K562 (cell line): ENCODE measurements at regions not wholly inside any gene's neighbourhood (a gene's known extent, or its start where the extent isn't known, plus 50 kb on each side); places are given as distances from the start of the nearest gene placed in this dataset.

Experiments used
- AFF1 ChIP-seq, 2 experiments: fragments of 450-650 bp; IDR thresholded peaks; 2 replicates each; pipeline ENCODE4 v1.6.1; 2018; ENCODE audit warnings: mild to moderate bottlenecking in 2 of 2, low read depth in 1 of 2; ENCODE audit not compliant: partially characterized antibody in 2 of 2
- CTBP1 ChIP-seq: fragments of 450-650 bp; IDR thresholded peaks from 2 replicates; pipeline ENCODE4 v1.6.1; 2016; ENCODE audit warnings: borderline replicate concordance
- ELK3 ChIP-seq: fragments of 450-650 bp; formaldehyde crosslinking; IDR thresholded peaks from 2 replicates; pipeline ENCODE4 v1.4.0; 2020; ENCODE audit warnings: mild to moderate bottlenecking
- HIVEP1 ChIP-seq: fragments of 250-450 bp; sonication (Bioruptor Pico); IDR thresholded peaks from 2 replicates; pipeline ENCODE4 v1.4.0; 2020; ENCODE audit warnings: mild to moderate bottlenecking
- HNRNPUL1 ChIP-seq: fragments of 200-400 bp; formaldehyde crosslinking; IDR thresholded peaks from 2 replicates; pipeline ENCODE4 v1.6.1; 2017; ENCODE audit warnings: low read length
- IFI16 ChIP-seq: fragments of 250-450 bp; sonication (Bioruptor Pico); IDR thresholded peaks from 2 replicates; pipeline ENCODE4 v2.1.2; 2022; ENCODE audit warnings: mild to moderate bottlenecking, inconsistent platforms
- MAFK ChIP-seq: IDR thresholded peaks from 2 replicates; pipeline ENCODE4 v1.6.1; 2011; ENCODE audit warnings: low read length, improper control_type of control experiment
- MEIS2 ChIP-seq: fragments of 450-650 bp; IDR thresholded peaks from 2 replicates; pipeline ENCODE4 v1.6.1; 2014; ENCODE audit warnings: mild to moderate bottlenecking; ENCODE audit not compliant: partially characterized antibody
- NELFE ChIP-seq: IDR thresholded peaks from 2 replicates; pipeline ENCODE4 v1.6.1; 2011; ENCODE audit warnings: mild to moderate bottlenecking; ENCODE audit not compliant: insufficient read depth, insufficient read length
- PRMT5 ChIP-seq: sonication (generic); formaldehyde crosslinking; IDR thresholded peaks from 2 replicates; pipeline ENCODE4 v1.5.0; 2020; ENCODE audit warnings: missing genetic modification reagents
- PTBP1 ChIP-seq: fragments of 200-400 bp; formaldehyde crosslinking; IDR thresholded peaks from 2 replicates; pipeline ENCODE4 v1.6.1; 2017; ENCODE audit warnings: low read depth, low read length
- RBM22 ChIP-seq: fragments of 200-400 bp; formaldehyde crosslinking; IDR thresholded peaks from 2 replicates; pipeline ENCODE4 v1.6.1; 2018; ENCODE audit warnings: low read length, low read depth; ENCODE audit not compliant: poor library complexity, severe bottlenecking
- RNF219 ChIP-seq: fragments of 250-450 bp; sonication (Bioruptor Pico); IDR thresholded peaks from 2 replicates; pipeline ENCODE4 v1.5.0; 2022; ENCODE audit warnings: mild to moderate bottlenecking
- SIRT6 ChIP-seq: IDR thresholded peaks from one replicate; pipeline ENCODE4 v1.6.1; 2012; ENCODE audit warnings: low read depth, mild to moderate bottlenecking, control low read depth, inconsistent platforms, low read length, moderate library complexity
- SMARCC2 ChIP-seq: fragments of 450-650 bp; IDR thresholded peaks from 2 replicates; pipeline ENCODE4 v1.6.1; 2017; ENCODE audit warnings: antibody characterized with exemption, moderate library complexity, mild to moderate bottlenecking, low read depth
- SOX6 ChIP-seq: fragments of 450-650 bp; IDR thresholded peaks from 2 replicates; pipeline ENCODE4 v1.6.1; 2014; ENCODE audit warnings: mild to moderate bottlenecking
- U2AF1 ChIP-seq: fragments of 200-400 bp; formaldehyde crosslinking; optimal IDR thresholded peaks from 2 replicates; pipeline ENCODE3; 2017; ENCODE audit warnings: mild to moderate bottlenecking, low read depth, low read length, moderate library complexity
- ZFX ChIP-seq: sonication (generic); formaldehyde crosslinking; IDR thresholded peaks from 2 replicates; pipeline ENCODE4 v1.8.0; 2022; ENCODE audit warnings: mild to moderate bottlenecking, missing genetic modification reagents, moderate library complexity
- ZNF217 ChIP-seq: sonication (generic); formaldehyde crosslinking; IDR thresholded peaks from 2 replicates; pipeline ENCODE4 v1.8.0; 2022; ENCODE audit warnings: mild to moderate bottlenecking, missing genetic modification reagents
- ZNF23 ChIP-seq: fragments of 250-450 bp; sonication (Bioruptor Pico); IDR thresholded peaks from 2 replicates; pipeline ENCODE4 v1.4.0; 2020; ENCODE audit warnings: mild to moderate bottlenecking
- ZNF280B ChIP-seq: fragments of 250-450 bp; sonication (Bioruptor Pico); IDR thresholded peaks from 2 replicates; pipeline ENCODE4 v1.5.1; 2021; ENCODE audit warnings: mild to moderate bottlenecking
- ZNF584 ChIP-seq: fragments of 200-800 bp; sonication (Bioruptor generic); IDR thresholded peaks from 2 replicates; pipeline ENCODE4 v1.6.1; 2016; ENCODE audit warnings: low read depth, mild to moderate bottlenecking, missing genetic modification characterization, missing compliant biosample characterization

GRCh38 chrX:40479777-40480318, 100.9 kb upstream of the ATP6AP2 start (continued):
- no peak for TF ChIP-seq ZNF217 (CRISPR knock-in tag)
- TF ChIP-seq U2AF1 = no peak
- no peak for TF ChIP-seq HIVEP1
- TF ChIP-seq ZFX = no peak
- no peak for TF ChIP-seq ELK3 (CRISPR knock-in tag)
- no peak for TF ChIP-seq RNF219 (CRISPR knock-in tag)
- TF ChIP-seq SMARCC2 = no peak
- no peak for TF ChIP-seq ZNF23
- peak; percentile 12; the same call in 1 of the 2 replicates for TF ChIP-seq MAFK
- no peak for TF ChIP-seq RBM22
- no peak for TF ChIP-seq PRMT5
- TF ChIP-seq CTBP1 = 0 out of 2 replicates have a peak, but pooled peaks have one; percentile 45
- TF ChIP-seq SIRT6 = no peak
- TF ChIP-seq IFI16 (CRISPR knock-in tag) = no peak
- peak; percentile 67 for TF ChIP-seq MEIS2
- no peak for TF ChIP-seq HNRNPUL1
- TF ChIP-seq ZNF280B = no peak
- TF ChIP-seq PTBP1 = no peak
- TF ChIP-seq SOX6 = no peak
- no peak for TF ChIP-seq NELFE
- peak; percentile 82; the same call in 1 of the 2 replicates for TF ChIP-seq ZNF584 (CRISPR knock-in tag)
- no peak for TF ChIP-seq AFF1 (IDR thresholded peaks at IDR 0.05; ENCODE audit: low read depth in 1 of 2, partially characterized antibody in 2 of 2)
